Ecto neural progenitor cell (in vitro differentiated cells): ENCODE measurements at regions not wholly inside any gene's neighbourhood (a gene's known extent, or its start where the extent isn't known, plus 50 kb on each side); places are given as distances from the start of the nearest gene placed in this dataset.

Experiments used
- DNase-seq: peaks from one replicate; pipeline ENCODE4 v3.0.0-alpha.2; 2018; ENCODE audit warnings: low spot score

GRCh38 chr13:47046706-47047105 is 149.9 kb upstream of the HTR2A start:
- no peak for DNase-seq

- DNase-seq, result no peak
Observed at GRCh38 chr13:47044842-47045241, 148.0 kb upstream of the HTR2A start.

- no peak for DNase-seq
Observed at GRCh38 chr13:47039106-47039505, 142.3 kb upstream of the HTR2A start.

DNA sequence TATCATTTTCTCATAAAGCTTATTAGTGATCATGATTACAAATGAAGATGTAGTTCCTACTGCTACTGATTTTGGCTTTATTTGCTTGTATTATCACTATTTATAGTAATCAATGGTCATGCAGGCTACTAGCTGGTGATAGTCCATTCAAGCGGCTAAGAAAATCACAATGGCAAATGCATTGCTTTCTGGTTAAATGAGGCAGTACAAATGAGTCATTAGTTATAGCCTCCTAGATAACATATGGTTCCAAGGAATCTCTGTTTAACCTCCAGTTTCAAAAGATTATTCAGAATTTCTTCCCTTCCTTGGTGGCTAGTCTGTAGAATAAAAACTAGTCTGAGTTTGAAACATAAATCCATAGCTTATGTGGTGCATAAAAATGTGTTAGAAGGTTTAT is 141.3 kb upstream of the HTR2A start:
- no peak for DNase-seq

DNA sequence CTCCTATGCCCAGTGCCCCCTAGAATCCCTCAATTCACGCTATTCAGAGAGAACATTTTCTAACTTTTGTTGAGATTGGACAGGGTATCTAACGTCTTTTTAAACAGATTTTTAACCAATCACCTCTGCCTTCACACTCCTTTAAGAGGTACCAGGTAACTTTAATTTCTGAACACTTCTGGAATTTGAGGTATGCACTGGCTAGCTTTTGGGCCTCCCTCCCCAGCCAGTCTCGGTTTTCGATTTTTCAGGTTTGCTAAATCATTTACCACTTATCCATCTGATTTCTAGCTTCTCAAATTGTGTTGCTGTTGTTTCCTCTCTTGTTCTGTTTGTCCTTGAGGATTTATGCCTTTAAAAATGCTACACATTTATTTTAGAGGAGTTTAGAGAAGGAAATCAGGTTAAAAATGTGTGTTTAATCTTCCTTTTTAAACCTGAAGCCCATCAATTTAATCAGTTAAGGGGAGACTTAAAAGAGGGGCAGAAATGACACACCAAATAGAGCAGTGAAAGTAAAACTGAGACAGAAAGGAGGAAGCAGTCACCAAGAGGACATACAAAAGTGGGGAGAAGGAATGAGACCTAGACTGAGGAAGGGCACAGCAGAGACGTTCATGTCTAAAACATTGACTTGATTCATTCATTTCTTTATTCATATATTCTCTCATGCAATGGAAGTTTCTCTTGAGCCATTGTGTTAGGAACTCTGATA is 139.6 kb upstream of the HTR2A start:
- DNase-seq, result no peak

DNA sequence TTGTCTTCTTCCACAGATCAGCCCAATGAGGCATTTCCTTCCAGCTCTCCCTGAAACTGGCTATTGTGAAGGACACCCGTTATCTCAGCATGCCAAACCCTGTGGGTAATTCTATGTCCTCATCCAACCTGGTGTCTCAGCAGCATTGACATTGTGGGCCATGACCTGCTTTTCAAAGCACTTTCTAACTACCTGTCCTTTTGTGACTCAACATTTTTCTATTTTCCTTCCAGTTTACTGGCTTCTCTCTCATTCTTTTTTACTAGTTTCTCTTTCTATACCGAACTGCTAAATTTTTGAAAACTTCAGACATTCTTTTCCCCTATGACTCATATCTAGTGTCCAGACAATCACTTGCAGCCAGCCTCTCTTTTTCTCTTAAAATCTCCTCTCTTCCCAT is 136.4 kb upstream of the HTR2A start:
- DNase-seq, result no peak

DNA sequence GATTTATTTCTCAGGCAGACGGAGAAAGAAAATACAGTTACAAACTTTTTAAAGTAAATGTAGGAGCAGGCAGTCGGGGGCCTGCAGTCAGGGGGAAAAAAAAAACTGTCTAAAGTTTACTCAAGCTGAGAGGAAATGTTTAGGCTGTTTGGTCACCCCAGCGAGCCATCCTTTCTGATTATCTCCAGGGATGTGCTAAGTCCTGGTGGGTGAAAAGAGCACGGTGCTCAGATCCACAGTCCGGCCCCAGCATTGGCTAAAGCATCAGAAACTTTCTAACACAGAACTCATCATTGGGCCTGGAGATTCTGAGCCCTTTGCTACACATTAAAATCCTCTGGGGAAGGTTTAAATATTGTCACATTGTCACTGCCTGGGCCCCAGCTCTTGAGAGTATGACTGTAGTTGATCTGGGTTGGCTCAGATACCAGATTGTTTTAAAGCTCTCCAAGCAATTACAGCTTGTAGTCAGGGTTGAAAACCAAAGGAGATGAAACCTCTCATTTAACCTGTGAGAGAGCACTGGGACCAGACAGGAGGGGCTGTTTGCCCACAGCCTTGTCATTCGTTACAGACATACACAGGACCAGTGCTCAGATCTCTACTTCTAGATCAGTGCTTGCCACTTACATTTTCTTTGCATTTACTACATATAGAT is 131.1 kb upstream of the HTR2A start:
- DNase-seq, result no peak

- no peak for DNase-seq
Observed at GRCh38 chr13:47025791-47026447, 129.1 kb upstream of the HTR2A start.

DNA sequence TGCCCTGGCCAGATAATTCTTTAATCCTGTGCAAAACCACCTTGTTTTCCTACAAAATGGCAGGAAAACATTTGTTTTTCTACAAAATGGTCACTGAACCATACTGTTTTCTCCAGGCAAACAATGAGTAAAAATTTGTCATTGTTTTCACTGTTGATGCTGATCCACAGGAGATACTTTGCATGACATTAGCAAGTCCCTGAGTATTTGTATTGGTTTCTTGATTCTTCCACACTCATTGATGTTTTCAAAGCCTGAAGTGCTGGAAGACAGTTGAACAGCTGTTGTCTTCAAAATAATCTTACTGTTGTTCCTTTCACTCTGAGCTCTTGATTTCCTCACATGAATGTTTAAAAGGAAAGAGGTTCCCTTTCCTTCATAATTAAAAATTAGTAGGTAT is 123.1 kb upstream of the HTR2A start:
- no peak for DNase-seq

- no peak for DNase-seq
Observed at GRCh38 chr13:47017476-47017875, 120.6 kb upstream of the HTR2A start.

GRCh38 chr13:47008318-47008717 is 111.5 kb upstream of the HTR2A start:
- no peak for DNase-seq

DNA sequence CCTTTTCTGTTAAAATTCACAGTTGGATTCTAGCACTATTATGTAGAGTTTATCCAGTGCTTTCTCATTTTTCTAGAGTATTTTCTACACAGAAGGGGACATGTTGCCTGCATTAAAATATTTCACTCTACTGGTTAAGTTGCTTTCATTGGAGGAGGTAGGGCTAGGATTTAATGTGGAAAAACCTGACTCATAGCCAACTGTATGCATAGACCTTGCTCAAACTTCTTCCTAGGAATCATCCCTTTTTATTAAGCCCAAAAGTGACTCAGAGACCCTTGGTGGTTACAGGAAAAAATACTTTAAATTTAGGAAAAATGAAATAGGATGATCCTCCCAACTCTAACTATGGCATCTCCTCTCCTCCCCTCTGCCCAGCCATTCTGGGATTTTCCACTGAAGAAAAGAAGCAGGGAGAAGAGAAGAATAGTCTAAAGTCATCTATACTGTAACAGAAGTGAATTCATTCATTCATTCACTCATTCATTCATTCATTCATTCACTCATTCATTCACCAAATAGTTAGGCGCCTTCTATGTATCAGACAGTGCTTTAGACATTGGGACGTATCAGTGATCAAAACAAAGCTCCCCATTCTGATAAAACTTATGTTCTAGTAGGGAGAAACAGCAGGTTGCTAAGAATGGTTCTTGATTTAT is 109.0 kb upstream of the HTR2A start:
- no peak for DNase-seq

DNA sequence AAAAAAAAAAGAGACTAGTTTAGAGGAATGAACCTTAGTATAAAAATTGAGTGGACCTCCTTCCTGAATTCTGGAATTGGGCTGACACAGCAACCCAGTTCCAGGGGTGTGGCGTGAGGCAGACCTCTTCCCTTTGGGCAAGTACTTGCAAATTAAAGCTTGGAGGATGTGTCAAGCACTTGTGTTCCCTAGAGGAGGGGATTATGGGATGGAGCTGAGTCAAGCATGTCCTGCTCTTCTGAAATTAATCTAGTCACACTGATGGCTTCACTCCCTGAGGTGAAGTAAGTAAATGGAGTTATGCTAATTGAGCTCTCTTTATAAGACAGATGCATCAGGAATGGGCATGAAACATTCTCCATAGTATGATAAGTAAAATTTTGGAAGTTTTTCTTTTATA is 107.7 kb upstream of the HTR2A start:
- no peak for DNase-seq

DNA sequence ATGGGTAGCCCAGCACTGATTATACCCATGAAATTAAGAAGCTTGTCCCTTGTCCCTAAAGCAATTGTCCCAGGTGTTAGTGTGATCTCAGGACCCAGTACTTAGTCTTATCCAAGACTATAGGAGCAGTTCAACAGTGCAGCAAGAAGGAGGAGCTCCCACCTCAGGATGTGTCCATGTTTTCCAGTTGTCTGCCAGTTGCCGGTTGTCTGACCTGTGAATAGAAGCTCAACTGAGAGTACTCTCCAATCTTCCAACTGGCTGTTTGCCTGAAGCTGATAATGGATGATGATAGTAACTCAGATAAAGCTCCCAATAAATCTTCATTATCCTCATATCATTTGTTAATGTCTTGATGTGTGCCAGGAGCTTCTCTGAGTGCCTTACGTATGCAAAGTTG is 107.2 kb upstream of the HTR2A start:
- no peak for DNase-seq

GRCh38 chr13:47000165-47000564 is 103.3 kb upstream of the HTR2A start:
- DNase-seq, result no peak

- DNase-seq, result no peak
Observed at GRCh38 chr13:46996316-46997030, 99.6 kb upstream of the HTR2A start.

DNA sequence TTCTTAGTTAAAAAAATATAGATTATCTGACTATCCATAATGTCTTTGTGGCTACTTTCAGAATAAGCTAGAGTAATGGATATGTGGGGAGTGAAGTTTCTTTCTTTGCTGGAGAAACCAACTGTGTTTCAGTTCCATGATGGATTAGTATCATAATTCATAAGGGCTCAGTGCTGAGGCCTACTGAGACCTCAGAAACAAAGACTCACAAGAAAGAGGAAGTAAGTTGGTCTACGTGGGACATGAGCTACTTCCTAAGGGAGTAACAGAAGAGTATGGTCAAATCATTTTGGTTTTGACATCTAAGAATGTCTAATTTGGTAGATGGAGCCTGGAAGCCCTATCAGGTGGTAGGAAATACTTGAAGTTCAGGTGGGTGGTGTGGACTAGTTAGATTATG is 99.0 kb upstream of the HTR2A start:
- DNase-seq, result no peak

DNA sequence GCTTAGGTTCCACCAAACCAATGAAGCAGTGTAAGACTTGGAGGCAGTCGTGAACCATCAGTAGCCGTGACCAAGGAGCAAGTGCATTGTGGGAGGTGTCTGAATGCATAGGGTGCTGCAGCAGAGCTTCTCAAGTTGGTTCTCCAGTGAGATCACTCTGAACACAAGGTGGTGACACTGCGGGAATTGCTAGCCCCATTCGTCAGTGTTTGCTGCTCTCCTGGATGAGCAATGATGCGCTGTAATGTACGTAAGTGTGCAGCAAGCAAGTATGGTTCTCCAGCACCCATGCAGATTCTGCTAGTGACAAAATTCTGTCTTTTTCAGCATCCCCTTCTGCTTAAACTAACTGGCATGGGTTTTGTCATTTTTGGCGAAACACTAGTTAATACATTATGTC is 97.6 kb upstream of the HTR2A start:
- no peak for DNase-seq

GRCh38 chr13:46992383-46992952 is 95.6 kb upstream of the HTR2A start:
- DNase-seq, result no peak

DNA sequence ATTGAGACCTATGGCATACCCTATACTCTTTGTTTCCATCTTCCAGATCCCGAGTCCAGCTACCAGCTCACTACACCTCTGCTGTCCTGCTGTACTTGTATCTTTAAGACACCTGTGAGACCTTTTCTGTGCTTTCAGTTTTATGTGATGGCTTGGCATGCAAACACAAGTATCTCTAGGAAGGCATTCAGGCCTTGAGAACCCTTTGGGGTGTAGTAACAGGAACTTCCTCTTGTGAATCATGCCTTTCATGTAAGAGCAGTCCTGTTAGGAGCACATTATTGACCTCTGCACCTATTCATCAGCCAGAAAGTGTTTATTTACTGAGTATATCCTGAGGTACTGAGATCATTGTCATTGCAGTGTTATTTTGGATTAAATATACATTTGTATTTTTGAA is 87.0 kb upstream of the HTR2A start:
- no peak for DNase-seq

- no peak for DNase-seq
Observed at GRCh38 chr13:46982856-46983582, 86.2 kb upstream of the HTR2A start.
